Trophoblast cell (in vitro differentiated cells and primary cell): ENCODE measurements at regions not wholly inside any gene's neighbourhood (a gene's known extent, or its start where the extent isn't known, plus 50 kb on each side); places are given as distances from the start of the nearest gene placed in this dataset.

Source experiments
- DNase-seq, 2 donors: peaks; one replicate each; pipeline ENCODE4 v3.0.0-alpha.2; 2016
- H2AFZ ChIP-seq: 2 replicates; pipeline ENCODE4 v1.6.1; 2013; ENCODE audit warnings: low read length, moderate library complexity, mild to moderate bottlenecking; ENCODE audit not compliant: insufficient read depth, poor library complexity
- H2AK5ac ChIP-seq: 2 replicates; pipeline ENCODE4 v1.6.1; 2013; ENCODE audit warnings: mild to moderate bottlenecking, low read length
- H2BK120ac ChIP-seq: 2 replicates; pipeline ENCODE4 v1.6.1; 2013; ENCODE audit warnings: low read length, mild to moderate bottlenecking, moderate library complexity; ENCODE audit not compliant: insufficient read depth, poor library complexity
- H2BK12ac ChIP-seq: 2 replicates; pipeline ENCODE4 v1.6.1; 2013; ENCODE audit warnings: mild to moderate bottlenecking, low read length, moderate library complexity
- H2BK5ac ChIP-seq: 2 replicates; pipeline ENCODE4 v1.6.1; 2013; ENCODE audit warnings: low read length, low read depth, moderate library complexity, mild to moderate bottlenecking; ENCODE audit not compliant: poor library complexity
- H3K14ac ChIP-seq: 2 replicates; pipeline ENCODE4 v1.6.1; 2013; ENCODE audit warnings: mild to moderate bottlenecking, low read length
- H3K18ac ChIP-seq: 2 replicates; pipeline ENCODE4 v1.6.1; 2013; ENCODE audit warnings: mild to moderate bottlenecking, low read length
- H3K23ac ChIP-seq: 2 replicates; pipeline ENCODE4 v1.6.1; 2013; ENCODE audit warnings: low read length
- H3K27ac ChIP-seq: 2 replicates; pipeline ENCODE4 v1.5.1; 2013; ENCODE audit warnings: low read depth, mild to moderate bottlenecking, inconsistent platforms, low read length, moderate library complexity
- H3K27me3 ChIP-seq: 2 replicates; pipeline ENCODE4 v1.6.1; 2013; ENCODE audit warnings: inconsistent platforms, mild to moderate bottlenecking, low read length, moderate library complexity; ENCODE audit not compliant: insufficient read depth
- H3K36me3 ChIP-seq, 2 experiments: 1 replicate in 1 of 2; 2 replicates in 1 of 2; pipeline ENCODE4 v1.6.1; 2013; ENCODE audit warnings: low read length in 2 of 2, mild to moderate bottlenecking in 2 of 2, moderate library complexity in 1 of 2; ENCODE audit not compliant: insufficient read depth in 2 of 2, control insufficient read depth in 1 of 2
- H3K4ac ChIP-seq: 2 replicates; pipeline ENCODE4 v1.6.1; 2013; ENCODE audit warnings: low read depth, mild to moderate bottlenecking, low read length, moderate library complexity
- H3K4me1 ChIP-seq, 2 experiments: 1 replicate in 1 of 2; 2 replicates in 1 of 2; pipeline ENCODE4 v1.6.1; 2013; ENCODE audit warnings: low read length in 2 of 2, mild to moderate bottlenecking in 2 of 2, moderate library complexity in 1 of 2; ENCODE audit not compliant: insufficient read depth in 2 of 2, control insufficient read depth in 1 of 2
- H3K4me2 ChIP-seq: 2 replicates; pipeline ENCODE4 v1.6.1; 2013; ENCODE audit warnings: inconsistent platforms, mild to moderate bottlenecking, low read length, moderate library complexity
- H3K4me3 ChIP-seq: 2 replicates; pipeline ENCODE4 v1.5.1; 2013; ENCODE audit warnings: mild to moderate bottlenecking, low read depth, low read length, inconsistent platforms
- H3K79me1 ChIP-seq: one replicate; pipeline ENCODE4 v1.6.1; 2013; ENCODE audit warnings: low read length
- H3K79me2 ChIP-seq: 2 replicates; pipeline ENCODE4 v1.6.1; 2013; ENCODE audit warnings: low read length, mild to moderate bottlenecking; ENCODE audit not compliant: control insufficient read depth, insufficient read depth, poor library complexity
- H3K9ac ChIP-seq: 2 replicates; pipeline ENCODE4 v1.6.1; 2013; ENCODE audit warnings: mild to moderate bottlenecking, low read length
- H3K9me3 ChIP-seq: 2 replicates; pipeline ENCODE4 v1.6.1; 2013; ENCODE audit warnings: low read depth, mild to moderate bottlenecking, control low read depth, inconsistent platforms, low read length; ENCODE audit not compliant: insufficient read depth
- H4K12ac ChIP-seq: 2 replicates; pipeline ENCODE4 v1.6.1; 2013; ENCODE audit warnings: low read depth, mild to moderate bottlenecking, low read length, moderate library complexity
- H4K8ac ChIP-seq: 2 replicates; pipeline ENCODE4 v1.6.1; 2013; ENCODE audit warnings: low read depth, mild to moderate bottlenecking, low read length, moderate library complexity
- H4K91ac ChIP-seq: one replicate; pipeline ENCODE4 v1.6.1; 2013; ENCODE audit warnings: low read depth, mild to moderate bottlenecking, low read length, moderate library complexity
- WGBS: extraction: QIAGEN DNeasy Blood & Tissue Kit; methylation state at CpG from one replicate; pipeline ENCODE4 v1.1.7; 2013; ENCODE audit warnings: missing lambda C conversion rate; ENCODE audit not compliant: insufficient read length, insufficient coverage; ENCODE audit errors: extremely low coverage; 5-methylcytosine and 5-hydroxymethylcytosine counted together

DNA sequence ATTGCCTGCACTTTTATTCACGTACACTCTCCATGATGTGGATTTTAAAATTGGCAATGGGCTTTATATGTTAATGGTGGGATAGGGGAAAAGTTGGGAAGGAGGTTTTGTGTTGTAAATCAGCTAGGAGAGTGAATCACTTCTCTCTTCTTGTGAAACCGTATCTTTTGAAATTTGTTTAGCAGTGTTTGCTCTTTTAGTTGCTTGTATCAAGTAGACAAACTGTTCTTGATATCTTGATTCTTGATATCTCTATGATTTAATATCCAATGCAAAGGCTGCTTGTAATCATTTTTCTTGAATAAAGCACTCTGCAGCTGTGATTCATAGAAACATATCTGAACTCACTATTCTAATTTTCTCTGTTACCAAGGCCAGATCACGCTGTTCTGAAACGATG, 615.1 kb downstream of the CCER1 start:
- H4K8ac ChIP-seq, result no peak overlapping the region
- H3K4me3 ChIP-seq, result no peak overlapping the region
- no peak for DNase-seq
- no peak overlapping the region for H3K9ac ChIP-seq
- no peak overlapping the region for H3K18ac ChIP-seq
- H3K79me1 ChIP-seq, result no peaks in the 10 kb centered on the region
- H3K36me3 ChIP-seq, result no peaks in the 10 kb centered on the region
- H3K79me2 ChIP-seq, result no peaks in the 10 kb centered on the region
- no CpG with 5 or more reads among the region's 4 CpGs for WGBS
- H3K14ac ChIP-seq, result no peak overlapping the region
- no peak overlapping the region for H4K12ac ChIP-seq
- H2BK5ac ChIP-seq, result no peak overlapping the region
- no peak overlapping the region for H3K4me2 ChIP-seq
- no peak overlapping the region for H3K23ac ChIP-seq
- no peak overlapping the region for H3K4ac ChIP-seq
- no peak overlapping the region for H2AFZ ChIP-seq
- H3K9me3 ChIP-seq, result no peaks in the 10 kb centered on the region
- no peaks in the 10 kb centered on the region for H3K27me3 ChIP-seq
- H2BK120ac ChIP-seq, result no peak overlapping the region
- H3K4me1 ChIP-seq, result no peaks in the 10 kb centered on the region
- no peak overlapping the region for H2BK12ac ChIP-seq
- H2AK5ac ChIP-seq, result no peak overlapping the region
- H4K91ac ChIP-seq, result no peak overlapping the region
- no peak overlapping the region for H3K27ac ChIP-seq

DNA sequence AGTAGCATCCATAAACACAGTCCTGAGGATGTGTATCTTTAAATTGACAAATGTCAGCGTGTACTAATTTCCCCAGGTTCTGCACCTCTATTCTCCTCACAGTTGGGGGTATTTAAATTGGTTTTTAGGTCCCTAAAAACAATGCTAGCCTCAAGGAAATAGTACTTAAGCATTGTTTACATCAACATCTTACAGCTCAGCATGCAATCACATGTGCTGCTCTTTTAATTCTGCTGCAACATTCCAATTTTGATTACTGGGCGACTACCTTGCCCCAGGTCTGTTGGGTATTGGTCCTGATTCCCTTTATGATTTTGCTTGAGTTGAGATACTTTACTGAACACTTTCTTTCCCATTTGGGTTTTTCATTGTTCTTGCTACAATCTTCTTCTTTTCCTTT, 616.6 kb downstream of the CCER1 start:
- no peak overlapping the region for H3K27ac ChIP-seq
- H4K12ac ChIP-seq, result no peak overlapping the region
- no peak overlapping the region for H3K18ac ChIP-seq
- no peak overlapping the region for H2BK120ac ChIP-seq
- H4K91ac ChIP-seq, result no peak overlapping the region
- H3K9me3 ChIP-seq, result no peaks in the 10 kb centered on the region
- no peak overlapping the region for H3K4me2 ChIP-seq
- no peak overlapping the region for H2BK5ac ChIP-seq
- no peak overlapping the region for H4K8ac ChIP-seq
- H3K4ac ChIP-seq, result no peak overlapping the region
- no peak overlapping the region for H3K23ac ChIP-seq
- no peak overlapping the region for H2AK5ac ChIP-seq
- no peaks in the 10 kb centered on the region for H3K79me2 ChIP-seq
- no peak overlapping the region for H2BK12ac ChIP-seq
- H3K79me1 ChIP-seq, result no peaks in the 10 kb centered on the region
- H3K4me3 ChIP-seq, result no peak overlapping the region
- no peak overlapping the region for H3K9ac ChIP-seq
- H3K4me1 ChIP-seq, result no peaks in the 10 kb centered on the region
- H3K27me3 ChIP-seq, result no peaks in the 10 kb centered on the region
- H2AFZ ChIP-seq, result no peak overlapping the region
- WGBS, result no CpG with 5 or more reads among the region's 2 CpGs
- no peak overlapping the region for H3K14ac ChIP-seq
- H3K36me3 ChIP-seq, result no peaks in the 10 kb centered on the region
- DNase-seq, result no peak

DNA sequence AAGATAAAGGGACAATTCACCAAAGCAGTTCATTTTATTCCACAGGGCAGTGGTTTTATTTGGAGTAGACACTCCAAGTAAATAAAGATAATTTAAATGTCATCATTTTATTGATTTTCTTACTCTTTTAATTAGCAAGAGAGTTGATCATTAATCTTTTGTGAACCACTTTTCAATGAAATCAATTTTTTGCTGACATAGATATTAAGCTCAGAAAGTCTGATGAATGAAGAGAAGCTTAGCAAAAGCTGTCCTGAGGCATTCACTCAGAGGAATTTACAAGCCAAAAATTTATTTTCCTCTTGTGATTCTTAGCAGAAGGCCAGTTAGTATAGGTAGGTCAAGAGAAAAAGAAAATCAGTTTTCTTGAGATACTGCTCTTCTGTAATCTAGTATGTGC, 618.0 kb downstream of the CCER1 start:
- Histone ChIP-seq H3K4me1 (no peaks in the 10 kb centered on the region), H3K14ac (no peak overlapping the region), H3K27ac (no peak overlapping the region)

DNA sequence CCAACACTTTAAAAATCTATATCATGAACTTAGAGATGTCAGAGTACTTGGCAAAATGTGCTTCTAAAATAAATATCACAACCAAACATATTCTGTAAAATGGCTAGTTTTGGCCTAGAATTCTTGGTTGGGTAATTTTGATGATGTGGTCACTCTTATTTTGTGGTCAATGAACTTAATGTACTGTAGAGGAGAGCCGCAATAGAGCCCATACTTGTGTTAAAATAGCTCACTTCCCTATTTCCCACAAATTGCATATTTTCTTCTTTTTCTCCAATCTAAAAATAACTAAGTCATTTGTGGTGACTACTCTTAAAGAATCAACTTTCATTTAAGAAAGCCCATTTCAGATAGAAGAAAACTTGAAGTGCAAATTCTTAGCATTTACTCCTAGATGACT, 619.4 kb downstream of the CCER1 start:
- H2BK5ac ChIP-seq, result no peak overlapping the region
- no peaks in the 10 kb centered on the region for H3K9me3 ChIP-seq
- H3K9ac ChIP-seq, result no peak overlapping the region
- no peak overlapping the region for H3K4me3 ChIP-seq
- H3K79me1 ChIP-seq, result no peaks in the 10 kb centered on the region
- no peak overlapping the region for H3K18ac ChIP-seq
- H2AK5ac ChIP-seq, result no peak overlapping the region
- no peak overlapping the region for H2BK120ac ChIP-seq
- no CpG with 5 or more reads among the region's 1 CpG for WGBS
- H2AFZ ChIP-seq, result no peak overlapping the region
- no peak for DNase-seq
- no peak overlapping the region for H3K4ac ChIP-seq
- H3K36me3 ChIP-seq, result no peaks in the 10 kb centered on the region
- no peak overlapping the region for H3K23ac ChIP-seq
- no peak overlapping the region for H2BK12ac ChIP-seq
- H3K14ac ChIP-seq, result no peak overlapping the region
- H4K91ac ChIP-seq, result no peak overlapping the region
- H3K79me2 ChIP-seq, result no peaks in the 10 kb centered on the region
- H3K4me2 ChIP-seq, result no peak overlapping the region
- H4K8ac ChIP-seq, result no peak overlapping the region
- no peak overlapping the region for H3K27ac ChIP-seq
- H4K12ac ChIP-seq, result no peak overlapping the region
- no peaks in the 10 kb centered on the region for H3K27me3 ChIP-seq
- no peaks in the 10 kb centered on the region for H3K4me1 ChIP-seq

More for the DNA sequence above, 618.0 kb downstream of the CCER1 start:
- no peaks in the 10 kb centered on the region for H3K27me3 ChIP-seq
- no peaks in the 10 kb centered on the region for H3K79me1 ChIP-seq
- DNase-seq, result no peak
- H2BK12ac ChIP-seq, result no peak overlapping the region
- no peak overlapping the region for H2AK5ac ChIP-seq
- H2BK5ac ChIP-seq, result no peak overlapping the region
- H3K9ac ChIP-seq, result no peak overlapping the region
- H3K4ac ChIP-seq, result no peak overlapping the region
- no peak overlapping the region for H2BK120ac ChIP-seq
- no peak overlapping the region for H4K8ac ChIP-seq
- H3K4me2 ChIP-seq, result no peak overlapping the region
- H4K91ac ChIP-seq, result no peak overlapping the region
- no peak overlapping the region for H2AFZ ChIP-seq
- H3K4me3 ChIP-seq, result no peak overlapping the region
- no peaks in the 10 kb centered on the region for H3K79me2 ChIP-seq
- H4K12ac ChIP-seq, result no peak overlapping the region
- H3K9me3 ChIP-seq, result no peaks in the 10 kb centered on the region
- H3K36me3 ChIP-seq, result no peaks in the 10 kb centered on the region
- H3K18ac ChIP-seq, result no peak overlapping the region
- H3K23ac ChIP-seq, result no peak overlapping the region

DNA sequence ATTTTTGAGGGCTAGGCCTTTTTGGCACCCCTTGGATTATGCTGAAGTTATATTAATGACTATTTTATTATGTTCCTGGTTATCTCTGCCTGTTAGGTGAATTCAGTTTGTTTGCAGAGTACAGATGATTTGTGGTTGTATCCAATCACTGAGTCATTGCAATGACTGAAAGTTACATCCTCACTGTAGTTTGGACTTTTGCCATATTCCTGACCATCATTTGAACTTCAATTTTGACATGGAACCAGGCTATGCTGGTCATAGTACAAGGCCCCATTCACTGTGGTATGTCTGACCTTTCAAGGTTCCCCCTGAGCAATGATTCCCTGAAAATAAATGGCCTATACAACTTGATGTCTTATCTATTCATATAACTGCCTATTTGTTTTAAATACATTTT, 621.0 kb downstream of the CCER1 start:
- Histone ChIP-seq H2BK5ac (no peak overlapping the region), H3K27me3 (no peaks in the 10 kb centered on the region), H3K14ac (no peak overlapping the region), H2AK5ac (no peak overlapping the region), H4K12ac (no peak overlapping the region), H3K79me2 (no peaks in the 10 kb centered on the region), H4K8ac (no peak overlapping the region), H4K91ac (no peak overlapping the region), H2BK12ac (no peak overlapping the region), H2BK120ac (no peak overlapping the region), H3K9ac (no peak overlapping the region), H3K4ac (no peak overlapping the region), H3K18ac (no peak overlapping the region), H2AFZ (no peak overlapping the region), H3K79me1 (no peaks in the 10 kb centered on the region), H3K4me3 (no peak overlapping the region), H3K4me2 (no peak overlapping the region), H3K9me3 (no peaks in the 10 kb centered on the region), H3K36me3 (no peaks in the 10 kb centered on the region), H3K27ac (no peak overlapping the region), H3K23ac (no peak overlapping the region), H3K4me1 (no peaks in the 10 kb centered on the region)
- DNase-seq, result no peak
